HL-60 (cell line): ENCODE measurements at regions not wholly inside any gene's neighbourhood (a gene's known extent, or its start where the extent isn't known, plus 50 kb on each side); places are given as distances from the start of the nearest gene placed in this dataset.

Experiments
- GABPA ChIP-seq: IDR thresholded peaks from 2 replicates; pipeline ENCODE4 v1.6.1; 2012; ENCODE audit warnings: low read depth
- POLR2AphosphoS5 ChIP-seq: IDR thresholded peaks from 2 replicates; pipeline ENCODE4 v1.6.1; 2012; ENCODE audit warnings: low read depth
- TF ChIP-seq, protein P1 (sequence below): IDR thresholded peaks from one replicate; pipeline ENCODE4 v1.5.1; 2011; ENCODE audit warnings: low read length, control low read depth, inconsistent platforms; ENCODE audit not compliant: insufficient read depth
- TF ChIP-seq, protein P2 (sequence below): IDR thresholded peaks from 2 replicates; pipeline ENCODE4 v1.6.1; 2012; ENCODE audit warnings: low read depth; ENCODE audit not compliant: insufficient replicate concordance

DNA sequence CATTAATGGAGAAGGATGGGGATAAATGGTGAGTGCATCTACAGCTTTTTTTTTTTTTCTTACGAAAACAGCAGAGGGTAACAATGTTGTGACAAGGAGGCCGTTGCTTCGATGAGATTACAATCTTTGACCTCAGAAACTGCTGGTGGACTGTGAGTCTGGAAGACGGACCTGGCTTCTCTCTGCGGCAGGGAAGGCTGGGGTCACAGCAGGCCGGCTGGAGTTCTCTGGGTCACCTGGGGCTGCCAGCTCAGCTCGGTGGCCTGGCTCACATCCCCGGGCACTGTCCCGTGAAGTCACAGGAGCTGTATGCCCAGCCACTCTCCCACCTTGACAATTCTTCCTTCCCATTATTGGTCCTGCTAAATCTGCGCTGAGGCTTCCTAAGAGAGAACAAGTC, 160.8 kb downstream of the ACKR3 start:
- TF ChIP-seq, protein P1, sequence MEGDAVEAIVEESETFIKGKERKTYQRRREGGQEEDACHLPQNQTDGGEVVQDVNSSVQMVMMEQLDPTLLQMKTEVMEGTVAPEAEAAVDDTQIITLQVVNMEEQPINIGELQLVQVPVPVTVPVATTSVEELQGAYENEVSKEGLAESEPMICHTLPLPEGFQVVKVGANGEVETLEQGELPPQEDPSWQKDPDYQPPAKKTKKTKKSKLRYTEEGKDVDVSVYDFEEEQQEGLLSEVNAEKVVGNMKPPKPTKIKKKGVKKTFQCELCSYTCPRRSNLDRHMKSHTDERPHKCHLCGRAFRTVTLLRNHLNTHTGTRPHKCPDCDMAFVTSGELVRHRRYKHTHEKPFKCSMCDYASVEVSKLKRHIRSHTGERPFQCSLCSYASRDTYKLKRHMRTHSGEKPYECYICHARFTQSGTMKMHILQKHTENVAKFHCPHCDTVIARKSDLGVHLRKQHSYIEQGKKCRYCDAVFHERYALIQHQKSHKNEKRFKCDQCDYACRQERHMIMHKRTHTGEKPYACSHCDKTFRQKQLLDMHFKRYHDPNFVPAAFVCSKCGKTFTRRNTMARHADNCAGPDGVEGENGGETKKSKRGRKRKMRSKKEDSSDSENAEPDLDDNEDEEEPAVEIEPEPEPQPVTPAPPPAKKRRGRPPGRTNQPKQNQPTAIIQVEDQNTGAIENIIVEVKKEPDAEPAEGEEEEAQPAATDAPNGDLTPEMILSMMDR = no peak
- TF ChIP-seq GABPA (no peak), POLR2AphosphoS5 (no peak)
- TF ChIP-seq, protein P2, sequence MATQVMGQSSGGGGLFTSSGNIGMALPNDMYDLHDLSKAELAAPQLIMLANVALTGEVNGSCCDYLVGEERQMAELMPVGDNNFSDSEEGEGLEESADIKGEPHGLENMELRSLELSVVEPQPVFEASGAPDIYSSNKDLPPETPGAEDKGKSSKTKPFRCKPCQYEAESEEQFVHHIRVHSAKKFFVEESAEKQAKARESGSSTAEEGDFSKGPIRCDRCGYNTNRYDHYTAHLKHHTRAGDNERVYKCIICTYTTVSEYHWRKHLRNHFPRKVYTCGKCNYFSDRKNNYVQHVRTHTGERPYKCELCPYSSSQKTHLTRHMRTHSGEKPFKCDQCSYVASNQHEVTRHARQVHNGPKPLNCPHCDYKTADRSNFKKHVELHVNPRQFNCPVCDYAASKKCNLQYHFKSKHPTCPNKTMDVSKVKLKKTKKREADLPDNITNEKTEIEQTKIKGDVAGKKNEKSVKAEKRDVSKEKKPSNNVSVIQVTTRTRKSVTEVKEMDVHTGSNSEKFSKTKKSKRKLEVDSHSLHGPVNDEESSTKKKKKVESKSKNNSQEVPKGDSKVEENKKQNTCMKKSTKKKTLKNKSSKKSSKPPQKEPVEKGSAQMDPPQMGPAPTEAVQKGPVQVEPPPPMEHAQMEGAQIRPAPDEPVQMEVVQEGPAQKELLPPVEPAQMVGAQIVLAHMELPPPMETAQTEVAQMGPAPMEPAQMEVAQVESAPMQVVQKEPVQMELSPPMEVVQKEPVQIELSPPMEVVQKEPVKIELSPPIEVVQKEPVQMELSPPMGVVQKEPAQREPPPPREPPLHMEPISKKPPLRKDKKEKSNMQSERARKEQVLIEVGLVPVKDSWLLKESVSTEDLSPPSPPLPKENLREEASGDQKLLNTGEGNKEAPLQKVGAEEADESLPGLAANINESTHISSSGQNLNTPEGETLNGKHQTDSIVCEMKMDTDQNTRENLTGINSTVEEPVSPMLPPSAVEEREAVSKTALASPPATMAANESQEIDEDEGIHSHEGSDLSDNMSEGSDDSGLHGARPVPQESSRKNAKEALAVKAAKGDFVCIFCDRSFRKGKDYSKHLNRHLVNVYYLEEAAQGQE = no peak
